Fibroblast of lung (primary cell): ENCODE measurements at regions not wholly inside any gene's neighbourhood (a gene's known extent, or its start where the extent isn't known, plus 50 kb on each side); places are given as distances from the start of the nearest gene placed in this dataset.

ENCODE experiments used
- EZH2 ChIP-seq: IDR thresholded peaks from 2 replicates; pipeline ENCODE4 v1.5.1; 2012; ENCODE audit warnings: low read length, control low read depth, mild to moderate bottlenecking; ENCODE audit errors: missing control alignments
- TF ChIP-seq, protein P1 (sequence below), 2 donors: IDR thresholded peaks in 1 of 2; conservative IDR thresholded peaks in 1 of 2; 1 replicate in 1 of 2; 2 replicates in 1 of 2; pipeline ENCODE4 v1.5.1; 2011 to 2012; ENCODE audit warnings: low read length in 2 of 2, control low read depth in 1 of 2, inconsistent platforms in 1 of 2, low read depth in 1 of 2, mild to moderate bottlenecking in 1 of 2

DNA sequence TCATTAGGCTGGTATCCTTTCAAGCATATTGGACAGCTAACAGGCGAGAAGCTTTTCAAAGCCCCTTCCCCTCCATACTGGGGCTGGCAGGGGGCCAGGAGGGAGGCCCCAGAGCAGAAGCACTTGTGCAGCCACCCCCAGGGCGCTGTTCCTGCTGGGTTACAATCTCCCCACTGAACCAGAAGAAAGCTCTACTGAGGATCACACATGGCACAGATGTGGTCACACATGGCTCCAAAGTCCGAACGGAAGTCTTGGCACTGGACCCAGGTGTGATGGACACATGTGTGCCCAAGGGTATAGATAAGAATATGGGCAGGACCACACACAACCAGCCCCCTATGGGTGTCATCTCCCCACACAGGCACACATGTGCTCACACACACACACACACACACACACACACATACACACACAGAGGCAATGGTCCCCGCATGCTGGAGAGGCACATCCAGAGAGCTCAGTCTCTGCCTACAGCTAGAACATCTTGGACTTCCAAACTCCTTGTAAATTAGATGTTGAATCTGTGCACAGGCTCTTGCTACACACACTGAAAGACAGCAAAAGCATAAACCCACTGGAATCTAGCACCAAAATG is 56.4 kb downstream of the TTC32 start:
- TF ChIP-seq, protein P1, sequence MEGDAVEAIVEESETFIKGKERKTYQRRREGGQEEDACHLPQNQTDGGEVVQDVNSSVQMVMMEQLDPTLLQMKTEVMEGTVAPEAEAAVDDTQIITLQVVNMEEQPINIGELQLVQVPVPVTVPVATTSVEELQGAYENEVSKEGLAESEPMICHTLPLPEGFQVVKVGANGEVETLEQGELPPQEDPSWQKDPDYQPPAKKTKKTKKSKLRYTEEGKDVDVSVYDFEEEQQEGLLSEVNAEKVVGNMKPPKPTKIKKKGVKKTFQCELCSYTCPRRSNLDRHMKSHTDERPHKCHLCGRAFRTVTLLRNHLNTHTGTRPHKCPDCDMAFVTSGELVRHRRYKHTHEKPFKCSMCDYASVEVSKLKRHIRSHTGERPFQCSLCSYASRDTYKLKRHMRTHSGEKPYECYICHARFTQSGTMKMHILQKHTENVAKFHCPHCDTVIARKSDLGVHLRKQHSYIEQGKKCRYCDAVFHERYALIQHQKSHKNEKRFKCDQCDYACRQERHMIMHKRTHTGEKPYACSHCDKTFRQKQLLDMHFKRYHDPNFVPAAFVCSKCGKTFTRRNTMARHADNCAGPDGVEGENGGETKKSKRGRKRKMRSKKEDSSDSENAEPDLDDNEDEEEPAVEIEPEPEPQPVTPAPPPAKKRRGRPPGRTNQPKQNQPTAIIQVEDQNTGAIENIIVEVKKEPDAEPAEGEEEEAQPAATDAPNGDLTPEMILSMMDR (conservative IDR thresholded peaks at IDR 0.05 in 1 of 2, IDR thresholded peaks at IDR 0.05 in 1 of 2; ENCODE audit: low read depth in 1 of 2, low read length in 2 of 2): no peak
- no peak for TF ChIP-seq EZH2
